ENCODE measurements at regions not wholly inside any gene's neighbourhood (a gene's known extent, or its start where the extent isn't known, plus 50 kb on each side); places are given as distances from the start of the nearest gene placed in this dataset.

- TF ChIP-seq EZH2phosphoT487 (IDR thresholded peaks at IDR 0.05; ENCODE audit: insufficient read depth, low read depth) (no peak), EZH2 (IDR thresholded peaks at IDR 0.05; ENCODE audit: insufficient read depth, poor library complexity, severe bottlenecking) (no peak)
Observed at GRCh38 chr5:159531554-159532105, 201.3 kb upstream of the IL12B start.

Data from GM23248 (cell line).